ENCODE measurements at regions not wholly inside any gene's neighbourhood (a gene's known extent, or its start where the extent isn't known, plus 50 kb on each side); places are given as distances from the start of the nearest gene placed in this dataset.

DNA sequence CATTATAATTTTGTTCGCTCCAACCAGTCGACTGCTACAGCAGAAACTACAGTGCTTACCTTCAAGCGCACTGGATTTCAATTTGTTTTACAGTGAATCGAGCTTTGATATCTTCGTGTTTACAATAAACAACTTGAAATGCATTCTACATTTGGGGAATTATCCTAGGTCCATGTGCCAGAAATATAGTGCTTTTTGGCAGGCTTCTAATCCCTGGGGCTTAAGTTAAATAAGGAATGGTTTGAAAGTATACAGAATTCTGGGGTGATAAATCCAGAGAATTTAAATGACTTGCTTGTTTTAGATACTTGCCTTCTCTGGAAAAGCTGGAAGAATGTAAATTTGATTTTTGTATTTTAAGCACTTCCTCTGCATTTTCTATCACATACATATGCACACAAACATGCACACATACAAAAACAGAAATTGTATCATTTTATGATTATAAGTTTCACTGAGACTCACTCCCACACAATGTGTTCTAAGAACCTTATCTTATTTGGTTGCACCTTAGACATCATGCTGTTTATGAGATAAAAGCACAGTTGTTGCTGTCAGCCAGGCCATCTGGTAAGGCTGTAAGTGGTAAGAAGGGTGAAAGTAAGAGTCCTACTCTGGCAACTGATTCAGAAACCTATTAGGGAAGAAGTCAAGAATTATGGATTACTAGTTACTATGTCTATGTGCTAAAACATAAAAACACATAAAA lies 347.2 kb upstream of the KCND2 start:
- TF ChIP-seq CTCF (IDR thresholded peaks at IDR 0.05; ENCODE audit: low read depth, low read length), result no peak
- no peak overlapping the region for H3K4me3 ChIP-seq (ENCODE audit: low read depth, low read length)

- H3K4me3 ChIP-seq (ENCODE audit: low read depth, low read length), result no peak overlapping the region
- TF ChIP-seq CTCF (IDR thresholded peaks at IDR 0.05; ENCODE audit: low read depth, low read length), result no peak
These were observed 343.1 kb upstream of the KCND2 start for GRCh38 chr7:119929891-119930290.

DNA sequence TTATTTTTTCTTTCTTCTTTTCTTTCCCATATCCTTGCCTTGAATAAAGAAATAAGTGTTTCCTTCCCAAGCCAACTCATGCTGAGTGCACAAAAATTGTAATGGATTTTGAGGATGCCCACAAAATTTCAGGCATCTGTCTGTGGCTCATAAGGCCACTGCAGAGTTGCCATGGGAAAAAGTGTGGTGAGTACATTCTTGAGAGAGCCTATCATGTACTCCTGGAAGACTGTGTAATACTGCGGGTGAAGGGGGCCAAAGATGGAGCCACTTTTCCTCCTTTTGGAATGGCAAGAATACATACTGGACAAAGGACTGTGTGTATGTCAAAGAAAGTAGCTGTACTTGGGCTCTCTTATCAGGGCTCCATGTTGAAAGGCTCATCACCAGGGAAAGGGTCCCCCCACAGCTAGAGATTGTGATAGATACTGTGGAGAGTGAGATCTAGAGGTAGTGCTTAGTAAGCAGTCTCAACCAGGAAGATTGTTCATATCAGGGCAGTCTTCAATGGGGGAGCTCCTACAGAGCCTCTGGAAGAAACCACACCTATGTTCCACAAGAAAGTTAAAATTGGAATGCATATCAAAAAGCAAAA lies 341.6 kb upstream of the KCND2 start:
- no peak overlapping the region for H3K4me3 ChIP-seq (ENCODE audit: low read depth, low read length)
- TF ChIP-seq CTCF (IDR thresholded peaks at IDR 0.05; ENCODE audit: low read depth, low read length), result no peak

- TF ChIP-seq CTCF (IDR thresholded peaks at IDR 0.05; ENCODE audit: low read depth, low read length), result no peak; the same call in 1 of the 2 replicates
- H3K4me3 ChIP-seq (ENCODE audit: low read depth, low read length), result no peak overlapping the region
These were observed 337.5 kb upstream of the KCND2 start for GRCh38 chr7:119935418-119936025.

- H3K4me3 ChIP-seq (ENCODE audit: low read depth, low read length), result no peak overlapping the region
- no peak for TF ChIP-seq CTCF (IDR thresholded peaks at IDR 0.05; ENCODE audit: low read depth, low read length)
These were observed 336.1 kb upstream of the KCND2 start for GRCh38 chr7:119936836-119937235.

DNA sequence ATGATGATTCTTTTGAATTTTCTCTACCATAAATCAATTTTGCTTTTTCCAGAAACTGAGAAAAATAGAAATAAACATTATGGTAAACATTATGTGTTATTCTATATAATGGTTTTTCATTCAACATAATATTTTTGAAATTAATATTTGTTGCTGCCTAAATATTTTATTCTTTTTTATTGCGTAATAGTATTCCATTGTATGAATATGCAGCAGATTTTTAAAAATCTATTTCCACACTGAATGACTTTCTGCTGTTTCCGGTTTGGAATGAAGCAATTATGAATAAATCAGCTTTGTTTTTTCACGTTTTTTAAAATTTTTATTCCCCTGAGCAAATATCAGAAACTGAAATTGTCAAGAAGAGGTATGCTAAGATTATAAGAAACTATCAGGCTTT lies 335.2 kb upstream of the KCND2 start:
- TF ChIP-seq CTCF (IDR thresholded peaks at IDR 0.05; ENCODE audit: low read depth, low read length), result no peak

DNA sequence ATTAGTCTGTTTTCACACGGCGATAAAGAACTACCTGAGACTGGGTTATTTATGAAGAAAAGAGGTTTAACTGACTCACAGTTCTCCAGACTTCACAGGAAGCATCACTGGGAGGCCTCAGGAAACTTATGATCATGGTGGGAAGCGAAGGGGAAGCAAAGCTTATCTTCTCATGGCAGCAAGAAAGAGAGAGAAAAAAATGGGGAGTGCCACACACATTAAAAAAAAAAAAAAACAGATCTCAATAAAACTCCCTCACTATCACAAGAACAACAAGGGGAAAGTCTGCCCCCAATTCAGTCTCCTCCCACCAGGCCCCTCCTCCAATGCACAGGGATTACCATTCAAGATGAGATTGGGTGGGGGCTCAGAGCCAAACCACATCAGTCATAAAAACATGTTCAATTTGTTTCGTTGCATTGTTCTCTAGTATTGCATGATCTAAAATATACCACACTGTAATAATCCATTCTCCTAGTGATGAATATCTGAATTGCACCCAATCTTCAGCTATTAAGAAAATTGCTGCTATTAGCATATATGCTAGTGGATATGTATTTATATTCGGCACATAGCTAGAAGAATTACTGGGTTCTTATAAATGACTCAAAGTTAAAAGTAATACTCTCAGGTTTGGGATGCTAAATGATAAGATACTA lies 328.9 kb upstream of the KCND2 start:
- no peak overlapping the region for H3K4me3 ChIP-seq (ENCODE audit: low read depth, low read length)
- TF ChIP-seq CTCF (IDR thresholded peaks at IDR 0.05; ENCODE audit: low read depth, low read length), result no peak

More for the DNA sequence above, 335.2 kb upstream of the KCND2 start:
- H3K4me3 ChIP-seq (ENCODE audit: low read depth, low read length), result no peak overlapping the region
